NCI-H524 (cell line): ENCODE measurements at regions not wholly inside any gene's neighbourhood (a gene's known extent, or its start where the extent isn't known, plus 50 kb on each side); places are given as distances from the start of the nearest gene placed in this dataset.
"Not testable (repeated sequence)": the region's sequence is repeated elsewhere in the genome, so short reads cannot be mapped to it uniquely, and the experiment has no call there.

ENCODE experiments used
- DNase-seq, 2 experiments: peaks; one replicate each; lab custom pipeline; 2025; lab: John Stamatoyannopoulos, UW

GRCh38 chr17:70434536-70435490, 265.5 kb downstream of the KCNJ2 start:
- DNase-seq = no peak

GRCh38 chr17:70437656-70438055, 268.3 kb downstream of the KCNJ2 start:
- DNase-seq = no peak

- peak; percentile 47 to 79 for DNase-seq
Measured at GRCh38 chr17:70446446-70446845, 277.1 kb downstream of the KCNJ2 start.

- peak; percentile 1 to 31 for DNase-seq
Measured at GRCh38 chr17:70447588-70447987, 278.3 kb downstream of the KCNJ2 start.

- DNase-seq = not testable (repeated sequence)
Measured at GRCh38 chr17:70453075-70453474, 283.7 kb downstream of the KCNJ2 start.

GRCh38 chr17:70454377-70454776, 285.0 kb downstream of the KCNJ2 start:
- no peak for DNase-seq

GRCh38 chr17:70454908-70455307, 285.6 kb downstream of the KCNJ2 start:
- no peak for DNase-seq

GRCh38 chr17:70464995-70465394, 295.7 kb downstream of the KCNJ2 start:
- no peak for DNase-seq

- DNase-seq = no peak
Measured at GRCh38 chr17:70468661-70469060, 299.3 kb downstream of the KCNJ2 start.

- DNase-seq = no peak
Measured at GRCh38 chr17:70473049-70473448, 303.7 kb downstream of the KCNJ2 start.

- DNase-seq = no peak
Measured at GRCh38 chr17:70476368-70476767, 307.0 kb downstream of the KCNJ2 start.

- DNase-seq = no peak
Measured at GRCh38 chr17:70478902-70479301, 309.6 kb downstream of the KCNJ2 start.

GRCh38 chr17:70479779-70480178, 310.4 kb downstream of the KCNJ2 start:
- DNase-seq = no peak

GRCh38 chr17:70483624-70484023, 314.3 kb downstream of the KCNJ2 start:
- no peak for DNase-seq

GRCh38 chr17:70484050-70484449, 314.7 kb downstream of the KCNJ2 start:
- DNase-seq = no peak

GRCh38 chr17:70484496-70484895, 315.2 kb downstream of the KCNJ2 start:
- no peak for DNase-seq

GRCh38 chr17:70492368-70492767, 323.0 kb downstream of the KCNJ2 start:
- no peak for DNase-seq

- no peak for DNase-seq
Measured at GRCh38 chr17:70493277-70493874, 324.0 kb downstream of the KCNJ2 start.

GRCh38 chr17:70498631-70499030, 329.3 kb downstream of the KCNJ2 start:
- no peak for DNase-seq

- DNase-seq = no peak
Measured at GRCh38 chr17:70499067-70499786, 329.9 kb downstream of the KCNJ2 start.

GRCh38 chr17:70503449-70503848, 334.1 kb downstream of the KCNJ2 start:
- no peak for DNase-seq

GRCh38 chr17:70510288-70510687, 341.0 kb downstream of the KCNJ2 start:
- DNase-seq = no peak

GRCh38 chr17:70517816-70518215, 348.5 kb downstream of the KCNJ2 start:
- DNase-seq = no peak
